HCT116 (cell line): ENCODE measurements at regions not wholly inside any gene's neighbourhood (a gene's known extent, or its start where the extent isn't known, plus 50 kb on each side); places are given as distances from the start of the nearest gene placed in this dataset.

Experiments
- ATAC-seq: fragments of 200-7000 bp; cut with Tn5 transposase; 2 replicates; pipeline ENCODE4 v1.9.1; 2020; ENCODE audit warnings: mild to moderate bottlenecking, moderate library complexity
- BruUV-seq: library from RNA; stranded (reverse); fragments of 400-500 nt; replicated peaks from 2 replicates; lab custom pipeline; 2021; lab: Mats Ljungman, UMichigan
- CTCF ChIA-PET: fragments of 300-600 bp; sonication (Branson Sonifier 250); formaldehyde crosslinking; loops from one replicate; lab custom pipeline; 2021; ENCODE audit warnings: antibody characterized with exemption; lab: Charles Lee
- POLR2A ChIA-PET: fragments of 300-600, 350-600 bp; sonication (Branson Sonifier 250); formaldehyde crosslinking; loops from one replicate; lab custom pipeline; 2021; ENCODE audit warnings: antibody characterized with exemption; lab: Charles Lee
- RAD21 ChIA-PET, 2 experiments: fragments of 300-600 bp; sonication (Branson Sonifier 250); formaldehyde crosslinking; loops; one replicate each; lab custom pipeline; 2023; ENCODE audit warnings: low total read pairs in 2 of 2; ENCODE audit not compliant: uncharacterized antibody in 2 of 2, unreplicated experiment in 2 of 2, low non-redundant PET in 1 of 2; lab: Charles Lee
- DNase-seq: peaks from one replicate; pipeline ENCODE4 v3.0.0-alpha.2; 2010; ENCODE audit warnings: low read depth, low spot score
- H2AFZ ChIP-seq: fragments of 200-600 bp; shearing (Covaris generic), sonication (generic); 2 replicates; pipeline ENCODE4 v1.6.1; 2017; ENCODE audit warnings: low read depth, mixed run types, mixed read lengths, antibody characterized with exemption, low read length; ENCODE audit not compliant: poor library complexity, severe bottlenecking
- H3K27ac ChIP-seq: 2 replicates; pipeline ENCODE4 v1.5.1; 2012; ENCODE audit warnings: low read depth, low read length
- H3K27me3 ChIP-seq: fragments of 200-600 bp; sonication (generic); 2 replicates; pipeline ENCODE4 v1.6.1; 2016; ENCODE audit warnings: mixed run types, low read length, mixed read lengths; ENCODE audit not compliant: insufficient read depth
- H3K36me3 ChIP-seq, 2 experiments: fragments of 200-500 bp in 1 of 2; fragments of 200-600 bp in 1 of 2; sonication (Bioruptor generic) in 1 of 2; sonication (generic) in 1 of 2; 2 replicates each; pipeline versions ENCODE4 v1.5.1 to v1.6.1; 2014 to 2016; ENCODE audit warnings: low read length in 2 of 2, inconsistent platforms in 1 of 2, mixed read lengths in 1 of 2, mixed run types in 1 of 2; ENCODE audit not compliant: insufficient read depth in 2 of 2, control insufficient read depth in 1 of 2
- H3K4me1 ChIP-seq, 2 experiments: fragments of 200-600 bp in 1 of 2; sonication (generic) in 1 of 2; 2 replicates each; pipeline versions ENCODE4 v1.5.1 to v1.6.1; 2012 to 2017; ENCODE audit warnings: low read length in 2 of 2, inconsistent platforms in 1 of 2, mild to moderate bottlenecking in 1 of 2, mixed read lengths in 1 of 2, mixed run types in 1 of 2, moderate library complexity in 1 of 2; ENCODE audit not compliant: insufficient read depth in 2 of 2, control insufficient read depth in 1 of 2
- H3K4me2 ChIP-seq: fragments of 200-600 bp; sonication (generic); 2 replicates; pipeline ENCODE4 v1.6.1; 2017; ENCODE audit warnings: mixed run types, low read length, mixed read lengths
- H3K4me3 ChIP-seq, 2 experiments: fragments of 200-600 bp in 1 of 2; sonication (generic) in 1 of 2; replicated peaks in 1 of 2; 2 replicates each; pipeline ENCODE4 v1.5.1; 2011 to 2016; ENCODE audit warnings: low read length in 2 of 2, control low read depth in 1 of 2, low read depth in 1 of 2, mild to moderate bottlenecking in 1 of 2, mixed read lengths in 1 of 2, mixed run types in 1 of 2
- H3K79me2 ChIP-seq: fragments of 200-600 bp; sonication (generic); 2 replicates; pipeline ENCODE4 v1.6.1; 2017; ENCODE audit warnings: mild to moderate bottlenecking, mixed run types, low read length, moderate library complexity, mixed read lengths; ENCODE audit not compliant: insufficient read depth
- H3K9ac ChIP-seq: fragments of 200-600 bp; sonication (generic); 2 replicates; pipeline ENCODE4 v1.6.1; 2016; ENCODE audit warnings: low read length, mixed read lengths
- H3K9me2 ChIP-seq: fragments of 200-600 bp; sonication (generic), shearing (Covaris generic); 2 replicates; pipeline ENCODE4 v1.6.1; 2017; ENCODE audit warnings: mixed run types, mild to moderate bottlenecking, moderate library complexity; ENCODE audit not compliant: insufficient read depth
- H3K9me3 ChIP-seq, 2 experiments: fragments of 200-500 bp in 1 of 2; fragments of 200-600 bp in 1 of 2; sonication (Bioruptor generic) in 1 of 2; sonication (generic) in 1 of 2; 2 replicates each; pipeline ENCODE4 v1.6.1; 2014 to 2017; ENCODE audit warnings: low read length in 2 of 2, mixed read lengths in 2 of 2, inconsistent platforms in 1 of 2, low read depth in 1 of 2, mild to moderate bottlenecking in 1 of 2, mixed run types in 1 of 2, moderate library complexity in 1 of 2; ENCODE audit not compliant: control insufficient read depth in 1 of 2, insufficient read depth in 1 of 2
- H4K20me1 ChIP-seq: fragments of 200-600 bp; sonication (generic), shearing (Covaris generic); 2 replicates; pipeline ENCODE4 v1.6.1; 2017; ENCODE audit warnings: mixed run types, mild to moderate bottlenecking, moderate library complexity; ENCODE audit not compliant: insufficient read depth
- CBX3 ChIP-seq: IDR thresholded peaks from 2 replicates; pipeline ENCODE4 v1.6.1; 2012; ENCODE audit warnings: low read depth
- CTCF ChIP-seq, 3 experiments: fragments of 200-600 bp in 1 of 3; sonication (generic) in 1 of 3; IDR thresholded peaks in 2 of 3; conservative IDR thresholded peaks in 1 of 3; 2 replicates each; pipeline ENCODE4 v1.5.1; 2012 to 2017; ENCODE audit warnings: low read depth in 2 of 3, low read length in 2 of 3, antibody characterized with exemption in 1 of 3, borderline replicate concordance in 1 of 3, control low read depth in 1 of 3, mild to moderate bottlenecking in 1 of 3, mixed read lengths in 1 of 3, mixed run types in 1 of 3, moderate library complexity in 1 of 3; ENCODE audit not compliant: insufficient read depth in 1 of 3
- ELF1 ChIP-seq: IDR thresholded peaks from 2 replicates; pipeline ENCODE4 v1.6.1; 2012; ENCODE audit warnings: low read depth, borderline replicate concordance
- EZH2 ChIP-seq: fragments of 200-600 bp; sonication (generic); IDR thresholded peaks from 2 replicates; pipeline ENCODE4 v1.6.1; 2017; ENCODE audit warnings: antibody characterized with exemption, mixed run types
- FOSL1 ChIP-seq: IDR thresholded peaks from 2 replicates; pipeline ENCODE4 v1.6.1; 2012; ENCODE audit warnings: low read depth
- REST ChIP-seq: IDR thresholded peaks from 2 replicates; pipeline ENCODE4 v1.6.1; 2012; ENCODE audit warnings: low read depth
- SIN3A ChIP-seq: IDR thresholded peaks from 2 replicates; pipeline ENCODE4 v1.6.1; 2012; ENCODE audit warnings: low read depth
- SP1 ChIP-seq: IDR thresholded peaks from 2 replicates; pipeline ENCODE4 v1.6.1; 2012; ENCODE audit warnings: low read depth
- SRF ChIP-seq: IDR thresholded peaks from 2 replicates; pipeline ENCODE4 v1.6.1; 2012; ENCODE audit warnings: low read depth
- TCF7L2 ChIP-seq: IDR thresholded peaks from 2 replicates; pipeline ENCODE4 v1.7.0; 2011; ENCODE audit warnings: borderline replicate concordance, inconsistent platforms; ENCODE audit not compliant: insufficient read depth, insufficient read length; ENCODE audit errors: extremely low read depth
- YY1 ChIP-seq: IDR thresholded peaks from 2 replicates; pipeline ENCODE4 v1.6.1; 2011; ENCODE audit warnings: low read length, low read depth, moderate library complexity, mild to moderate bottlenecking; ENCODE audit not compliant: insufficient replicate concordance; ENCODE audit errors: extremely low read depth
- ZBTB33 ChIP-seq: IDR thresholded peaks from 2 replicates; pipeline ENCODE4 v1.6.1; 2011; ENCODE audit warnings: mild to moderate bottlenecking, low read length, moderate library complexity; ENCODE audit not compliant: insufficient replicate concordance; ENCODE audit errors: extremely low read depth
- ZNF274 ChIP-seq: fragments of 200-500 bp; sonication (Bioruptor generic); IDR thresholded peaks from 2 replicates; pipeline ENCODE4 v1.6.1; 2014; ENCODE audit warnings: mild to moderate bottlenecking, low read depth, low read length, inconsistent platforms
- intact Hi-C: fragments of 100-400 bp; cut with micrococcal nuclease; formaldehyde crosslinking; loops from 2 replicates; pipeline ENCODE4 v1.10.0; 2022
- TF ChIP-seq, protein P1 (sequence below): IDR thresholded peaks from 2 replicates; pipeline ENCODE4 v1.6.1; 2012
- TF ChIP-seq, protein P2 (sequence below): IDR thresholded peaks from 2 replicates; pipeline ENCODE4 v1.6.1; 2012

DNA sequence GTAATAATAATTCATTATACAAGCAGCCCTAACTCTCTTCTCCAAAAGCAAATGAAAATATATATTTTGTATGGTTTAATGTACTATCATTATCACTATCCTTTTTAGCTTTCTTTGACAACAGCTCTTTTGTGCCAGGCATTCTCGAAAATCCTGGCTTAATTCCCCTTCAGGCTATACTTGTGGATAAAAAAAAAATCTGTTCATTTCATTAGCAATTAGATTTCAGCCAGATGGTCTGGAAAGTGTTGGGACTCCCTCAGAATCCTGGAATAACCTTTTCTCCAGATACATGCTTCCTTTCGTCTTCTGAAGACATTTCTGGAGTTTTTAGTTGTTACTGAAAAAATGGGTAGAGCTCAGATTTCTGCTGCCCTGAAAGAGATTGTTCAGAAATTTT is 83.4 kb upstream of the PLPPR4 start:
- no peaks in the 10 kb centered on the region for H3K9me2 ChIP-seq
- BruUV-seq, result no TSS peak
- no peaks in the 10 kb centered on the region for H3K27me3 ChIP-seq
- H3K36me3 ChIP-seq, result no peaks in the 10 kb centered on the region
- ChIA-PET CTCF (interaction anchor here (0.6 to 2.9 kb wide), 12 partner anchors 9 to 713 kb away, joined by 3 to 24 read pairs (median 4); no protein-coding TSS in a partner anchor), RAD21 (interaction anchor here in 1 of 2 experiments (0.6 kb wide), 1 partner anchor 299 kb away, joined by 4 read pairs; no protein-coding TSS in a partner anchor), POLR2A (interaction anchor here (0.9 kb wide), 1 partner anchor 299 kb away, joined by 3 read pairs; no protein-coding TSS in a partner anchor)
- H3K79me2 ChIP-seq, result no peaks in the 10 kb centered on the region
- no peaks in the 10 kb centered on the region for H3K9me3 ChIP-seq
- H4K20me1 ChIP-seq, result no peaks in the 10 kb centered on the region
- intact Hi-C loops, result loop anchor here (1.0 to 10.0 kb wide), 4 partner anchors 300 to 1688 kb away; no protein-coding TSS in a partner anchor
- H3K27ac ChIP-seq, result no peak overlapping the region
- H3K4me1 ChIP-seq, result peaks cover 2 to 3% of the 10 kb centered on the region in 2 experiments; a peak in 3 of 4 replicates
- no peak for DNase-seq
- no peak for ATAC-seq
- peak overlapping the region; percentile 85 for H2AFZ ChIP-seq
- H3K9ac ChIP-seq, result no peak overlapping the region
- TF ChIP-seq CTCF (IDR thresholded peaks at IDR 0.05 in 2 of 3, conservative IDR thresholded peaks at IDR 0.05 in 1 of 3; ENCODE audit: borderline replicate concordance in 1 of 3, insufficient read depth in 1 of 3, low read depth in 2 of 3, low read length in 2 of 3), result no peak
- TF ChIP-seq CBX3, result no peak
- no peak for TF ChIP-seq REST
- TF ChIP-seq FOSL1, result no peak
- TF ChIP-seq, protein P1, sequence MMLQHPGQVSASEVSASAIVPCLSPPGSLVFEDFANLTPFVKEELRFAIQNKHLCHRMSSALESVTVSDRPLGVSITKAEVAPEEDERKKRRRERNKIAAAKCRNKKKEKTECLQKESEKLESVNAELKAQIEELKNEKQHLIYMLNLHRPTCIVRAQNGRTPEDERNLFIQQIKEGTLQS, result no peak
- TF ChIP-seq TCF7L2, result no peak
- no peak for TF ChIP-seq SP1
- TF ChIP-seq ZNF274, result no peak
- no peak for TF ChIP-seq ZBTB33
- TF ChIP-seq EZH2, result no peak
- TF ChIP-seq ELF1, result no peak
- no peak for TF ChIP-seq YY1
- TF ChIP-seq, protein P2, sequence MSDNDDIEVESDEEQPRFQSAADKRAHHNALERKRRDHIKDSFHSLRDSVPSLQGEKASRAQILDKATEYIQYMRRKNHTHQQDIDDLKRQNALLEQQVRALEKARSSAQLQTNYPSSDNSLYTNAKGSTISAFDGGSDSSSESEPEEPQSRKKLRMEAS, result no peak
- no peak for TF ChIP-seq SRF
- no peak for TF ChIP-seq SIN3A
- TF ChIP-seq, all 23 proteins: peak for 0
- H3K4me2 ChIP-seq, result peak overlapping the region; percentile 43; the same call in 1 of the 2 replicates
- no peak overlapping the region for H3K4me3 ChIP-seq
